GM10248 (cell line): ENCODE measurements at regions not wholly inside any gene's neighbourhood (a gene's known extent, or its start where the extent isn't known, plus 50 kb on each side); places are given as distances from the start of the nearest gene placed in this dataset.

Experiments
- CTCF ChIA-PET: fragments of 300-600 bp; sonication (Branson Sonifier 250); formaldehyde crosslinking; extraction: SDS; loops from one replicate; lab custom pipeline; 2021; ENCODE audit warnings: antibody characterized with exemption; lab: Yijun Ruan, JAX
- POLR2A ChIA-PET: fragments of 350-650 bp; sonication (Branson Sonifier 250); formaldehyde crosslinking; extraction: SDS; loops from one replicate; lab custom pipeline; 2020; ENCODE audit warnings: antibody characterized with exemption; lab: Yijun Ruan, JAX
- DNase-seq: peaks from one replicate; pipeline ENCODE4 v3.0.0; 2012; ENCODE audit errors: extremely low spot score
- TF ChIP-seq, protein P1 (sequence below): IDR thresholded peaks from 2 replicates; pipeline ENCODE4 v1.5.1; 2012; ENCODE audit warnings: mild to moderate bottlenecking, low read depth; ENCODE audit errors: extremely low read depth, missing control alignments, control extremely low read depth

- no peak for DNase-seq
- TF ChIP-seq, protein P1, sequence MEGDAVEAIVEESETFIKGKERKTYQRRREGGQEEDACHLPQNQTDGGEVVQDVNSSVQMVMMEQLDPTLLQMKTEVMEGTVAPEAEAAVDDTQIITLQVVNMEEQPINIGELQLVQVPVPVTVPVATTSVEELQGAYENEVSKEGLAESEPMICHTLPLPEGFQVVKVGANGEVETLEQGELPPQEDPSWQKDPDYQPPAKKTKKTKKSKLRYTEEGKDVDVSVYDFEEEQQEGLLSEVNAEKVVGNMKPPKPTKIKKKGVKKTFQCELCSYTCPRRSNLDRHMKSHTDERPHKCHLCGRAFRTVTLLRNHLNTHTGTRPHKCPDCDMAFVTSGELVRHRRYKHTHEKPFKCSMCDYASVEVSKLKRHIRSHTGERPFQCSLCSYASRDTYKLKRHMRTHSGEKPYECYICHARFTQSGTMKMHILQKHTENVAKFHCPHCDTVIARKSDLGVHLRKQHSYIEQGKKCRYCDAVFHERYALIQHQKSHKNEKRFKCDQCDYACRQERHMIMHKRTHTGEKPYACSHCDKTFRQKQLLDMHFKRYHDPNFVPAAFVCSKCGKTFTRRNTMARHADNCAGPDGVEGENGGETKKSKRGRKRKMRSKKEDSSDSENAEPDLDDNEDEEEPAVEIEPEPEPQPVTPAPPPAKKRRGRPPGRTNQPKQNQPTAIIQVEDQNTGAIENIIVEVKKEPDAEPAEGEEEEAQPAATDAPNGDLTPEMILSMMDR: no peak
- CTCF ChIA-PET: no interaction called here
- POLR2A ChIA-PET: no interaction called here
Measured at GRCh38 chrX:8913655-8914409, 112.6 kb upstream of the FAM9A start.

DNA sequence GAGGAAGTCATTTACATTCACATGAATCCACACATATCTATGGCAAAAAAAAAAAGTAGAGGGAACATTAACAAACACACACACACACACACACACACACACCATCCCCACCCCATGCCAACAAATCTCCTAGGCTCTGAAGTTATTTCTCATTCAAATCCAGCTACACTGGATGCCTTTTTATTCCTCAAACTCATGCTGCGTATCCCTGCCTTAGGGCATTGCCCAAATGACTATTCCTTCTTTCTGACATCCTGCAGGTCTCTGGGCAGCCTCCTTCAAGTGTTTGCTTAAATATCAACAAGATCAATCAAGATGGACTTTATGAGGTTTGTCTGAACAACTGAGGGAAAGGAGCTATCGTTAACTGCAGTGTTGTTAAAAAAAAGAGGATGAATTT lies 106.5 kb upstream of the FAM9A start:
- TF ChIP-seq, protein P1: no peak
- CTCF ChIA-PET: interaction anchor here (1.0 kb wide), 1 partner anchor 11 kb away, joined by 4 read pairs; no protein-coding TSS in a partner anchor
- POLR2A ChIA-PET: no interaction called here
- no peak for DNase-seq

GRCh38 chrX:8906299-8906938 lies 105.2 kb upstream of the FAM9A start:
- DNase-seq: no peak
- CTCF ChIA-PET: no interaction called here
- TF ChIP-seq, protein P1: no peak
- POLR2A ChIA-PET: no interaction called here

- TF ChIP-seq, protein P1: no peak
- DNase-seq: no peak
- ChIA-PET POLR2A (no interaction called here), CTCF (interaction anchor here (1.1 kb wide), 1 partner anchor 10 kb away, joined by 4 read pairs; no protein-coding TSS in a partner anchor)
Measured at GRCh38 chrX:8897259-8897658, 96.1 kb upstream of the FAM9A start.

DNA sequence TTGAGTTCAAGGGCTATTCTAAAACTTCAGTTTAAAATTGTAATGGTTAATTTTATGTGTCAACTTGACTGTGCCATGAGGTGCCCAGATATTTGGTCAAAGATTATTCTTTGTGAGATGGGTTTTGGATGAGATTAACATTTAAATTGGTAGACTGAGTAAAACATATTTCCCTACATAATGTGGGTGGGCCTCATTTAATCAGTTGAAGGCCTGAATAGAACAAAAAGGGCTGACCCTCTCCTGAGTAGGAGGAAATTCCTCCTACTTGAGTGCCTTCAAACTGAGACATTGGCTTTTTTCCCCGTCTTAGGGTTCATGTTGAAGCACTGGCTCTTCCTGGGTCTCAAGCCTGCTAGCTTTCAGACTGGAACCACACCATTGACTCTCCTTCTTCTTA lies 89.6 kb upstream of the FAM9A start:
- CTCF ChIA-PET: no interaction called here
- POLR2A ChIA-PET: no interaction called here
- DNase-seq: no peak
- TF ChIP-seq, protein P1: no peak

- no peak for DNase-seq
- TF ChIP-seq, protein P1: no peak
- POLR2A ChIA-PET: no interaction called here
- CTCF ChIA-PET: interaction anchor here (2.0 kb wide), 1 partner anchor 7 kb away, joined by 10 read pairs; no protein-coding TSS in a partner anchor
Measured at GRCh38 chrX:8887004-8887403, 85.8 kb upstream of the FAM9A start.
